NT2/D1 (cell line): ENCODE measurements at regions not wholly inside any gene's neighbourhood (a gene's known extent, or its start where the extent isn't known, plus 50 kb on each side); places are given as distances from the start of the nearest gene placed in this dataset.

Experiments
- DNase-seq: peaks from one replicate; pipeline ENCODE4 v3.0.0-alpha.2; 2011; ENCODE audit warnings: low read depth, low spot score
- H3K27me3 ChIP-seq: 2 replicates; pipeline ENCODE4 v1.6.0; 2011; ENCODE audit warnings: mild to moderate bottlenecking; ENCODE audit not compliant: insufficient read length, insufficient read depth
- H3K36me3 ChIP-seq: 2 replicates; pipeline ENCODE4 v1.6.1; 2011; ENCODE audit warnings: mild to moderate bottlenecking, low read length, mixed read lengths; ENCODE audit not compliant: insufficient read depth, insufficient read length
- H3K4me1 ChIP-seq: 2 replicates; pipeline ENCODE4 v1.5.1; 2011; ENCODE audit not compliant: insufficient read depth, insufficient read length
- H3K4me3 ChIP-seq: 2 replicates; pipeline ENCODE4 v1.5.1; 2011; ENCODE audit warnings: low read depth; ENCODE audit not compliant: insufficient read length
- H3K9ac ChIP-seq: 2 replicates; pipeline ENCODE4 v1.6.0; 2011; ENCODE audit warnings: low read depth; ENCODE audit not compliant: insufficient read length
- H3K9me3 ChIP-seq: 2 replicates; pipeline ENCODE4 v1.5.1; 2011; ENCODE audit warnings: mild to moderate bottlenecking, low read length; ENCODE audit not compliant: insufficient read depth
- SUZ12 ChIP-seq: IDR thresholded peaks from 2 replicates; pipeline ENCODE4 v1.6.1; 2011; ENCODE audit not compliant: insufficient read length, insufficient read depth; ENCODE audit errors: extremely low read depth
- YY1 ChIP-seq: IDR thresholded peaks from 2 replicates; pipeline ENCODE4 v1.6.1; 2011; ENCODE audit not compliant: insufficient read length, insufficient read depth
- ZNF274 ChIP-seq: IDR thresholded peaks from 2 replicates; pipeline ENCODE4 v1.6.1; 2011; ENCODE audit warnings: mild to moderate bottlenecking, low read depth, low read length

DNA sequence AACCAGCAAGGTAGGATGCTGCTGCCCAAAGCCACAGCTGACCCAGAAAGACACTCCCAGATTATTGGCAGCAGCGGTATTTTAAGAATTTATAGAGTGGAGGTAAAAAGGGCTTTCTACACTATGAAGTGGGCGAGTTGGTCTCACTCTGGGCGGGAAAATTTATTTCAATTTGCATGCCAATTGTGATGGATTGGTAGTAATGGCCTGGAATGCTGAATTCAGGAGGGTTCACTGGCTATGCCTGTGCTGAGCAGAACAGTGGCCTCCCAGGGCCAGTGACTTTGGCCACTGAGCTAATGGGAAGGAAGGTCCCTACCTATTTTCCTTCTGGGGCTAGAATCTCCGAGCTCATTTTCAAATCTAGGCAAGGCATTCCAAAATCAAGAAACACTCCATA is 243.5 kb downstream of the TSHZ3 start:
- TF ChIP-seq ZNF274 = no peak

DNA sequence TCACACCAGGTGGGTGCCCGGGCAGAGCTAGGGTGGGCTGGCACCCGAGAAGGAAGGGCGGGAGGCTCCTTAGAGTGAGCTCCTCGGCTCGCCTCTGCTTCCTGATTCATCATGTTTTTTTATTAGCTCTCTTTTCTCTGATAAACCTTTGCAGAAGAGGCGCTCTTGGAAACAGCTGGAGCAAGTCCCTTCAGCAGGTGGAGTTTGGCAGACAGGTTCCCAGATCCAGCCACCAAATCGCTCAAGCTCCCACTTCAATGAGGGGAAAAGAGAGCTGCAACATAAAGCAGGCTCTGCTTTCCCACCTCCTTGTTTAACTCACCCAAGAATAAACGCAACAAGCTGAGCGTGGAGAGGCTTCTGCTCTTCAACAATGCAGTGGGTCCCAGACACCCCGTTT is 244.8 kb downstream of the TSHZ3 start:
- TF ChIP-seq ZNF274 (no peak), YY1 (no peak), SUZ12 (no peak)
- no peak overlapping the region for H3K9ac ChIP-seq
- H3K9me3 ChIP-seq = no peaks in the 10 kb centered on the region
- no peak for DNase-seq
- no peaks in the 10 kb centered on the region for H3K27me3 ChIP-seq
- H3K36me3 ChIP-seq = no peaks in the 10 kb centered on the region
- no peak overlapping the region for H3K4me3 ChIP-seq
- no peaks in the 10 kb centered on the region for H3K4me1 ChIP-seq

More for the DNA sequence above, 243.5 kb downstream of the TSHZ3 start:
- Histone ChIP-seq H3K9ac (no peak overlapping the region), H3K4me1 (no peaks in the 10 kb centered on the region), H3K4me3 (no peak overlapping the region), H3K9me3 (no peaks in the 10 kb centered on the region), H3K27me3 (no peaks in the 10 kb centered on the region), H3K36me3 (no peaks in the 10 kb centered on the region)
- DNase-seq = peak; percentile 35

DNA sequence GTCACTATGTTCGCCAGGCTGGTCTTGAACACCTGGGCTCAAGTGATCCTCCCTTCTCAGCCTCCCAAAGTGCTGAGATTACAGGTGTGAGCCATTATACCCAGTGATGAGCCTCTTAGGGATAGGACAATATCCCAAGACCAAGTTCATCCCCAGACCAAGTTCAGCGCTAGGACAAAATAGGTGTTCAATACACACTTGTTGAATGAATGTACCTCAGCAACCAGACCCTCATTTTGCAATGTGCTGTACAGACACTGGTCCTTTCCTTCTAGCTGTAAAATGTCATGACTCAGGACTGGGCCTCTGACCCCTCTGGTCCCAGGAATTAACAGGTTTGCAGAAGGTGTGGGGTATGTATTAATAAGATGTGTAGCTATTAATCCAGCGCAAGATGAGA is 246.0 kb downstream of the TSHZ3 start:
- DNase-seq = no peak
- TF ChIP-seq ZNF274 (no peak), SUZ12 (no peak), YY1 (no peak)
- Histone ChIP-seq H3K9ac (no peak overlapping the region), H3K4me1 (no peaks in the 10 kb centered on the region), H3K4me3 (no peak overlapping the region), H3K36me3 (no peaks in the 10 kb centered on the region), H3K27me3 (no peaks in the 10 kb centered on the region), H3K9me3 (no peaks in the 10 kb centered on the region)

DNA sequence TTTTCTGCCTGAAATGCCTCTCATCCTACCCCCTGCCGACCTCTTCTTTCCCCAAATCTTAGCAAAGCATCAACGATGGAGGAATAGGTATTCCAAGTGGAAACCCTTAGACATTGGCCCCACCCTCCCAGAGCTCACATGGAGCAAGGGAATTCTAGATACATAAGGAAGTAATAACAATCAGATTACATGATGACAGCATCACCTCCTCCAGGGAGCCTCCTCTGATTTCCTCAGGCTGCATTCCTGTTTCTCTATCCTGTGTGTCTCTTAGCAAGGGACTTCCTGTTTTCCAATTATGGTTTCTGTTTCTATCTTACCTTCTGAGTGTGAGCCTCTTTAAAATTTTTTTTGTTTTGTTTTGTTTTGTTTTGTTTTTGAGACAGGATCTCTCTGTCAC is 246.6 kb downstream of the TSHZ3 start:
- no peaks in the 10 kb centered on the region for H3K36me3 ChIP-seq
- H3K9ac ChIP-seq = no peak overlapping the region
- no peak for TF ChIP-seq YY1
- TF ChIP-seq ZNF274 = no peak
- no peak for TF ChIP-seq SUZ12
- no peak overlapping the region for H3K4me3 ChIP-seq
- no peak for DNase-seq
- no peaks in the 10 kb centered on the region for H3K4me1 ChIP-seq
- H3K27me3 ChIP-seq = no peaks in the 10 kb centered on the region
- no peaks in the 10 kb centered on the region for H3K9me3 ChIP-seq

DNA sequence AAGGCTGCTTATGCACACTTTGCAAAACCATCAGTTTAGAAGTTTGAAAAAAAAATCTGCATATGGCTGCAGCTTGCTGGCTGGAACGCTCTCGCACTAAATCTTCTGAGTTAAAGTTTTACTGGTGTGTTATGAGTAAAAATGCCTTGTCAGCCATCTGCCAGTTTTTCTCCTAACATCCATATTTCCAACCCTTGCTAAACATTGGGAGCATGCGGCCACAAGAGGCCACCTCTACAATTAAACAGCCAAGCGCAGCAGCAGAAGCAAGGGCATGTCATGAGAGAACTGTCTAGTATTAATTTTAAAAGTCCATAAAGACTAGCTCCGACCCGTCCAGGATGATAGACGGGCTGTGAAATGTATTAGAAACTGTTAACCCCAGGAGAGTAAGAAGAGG is 248.3 kb downstream of the TSHZ3 start:
- Histone ChIP-seq H3K9ac (no peak overlapping the region), H3K36me3 (no peaks in the 10 kb centered on the region), H3K27me3 (no peaks in the 10 kb centered on the region), H3K4me3 (no peak overlapping the region), H3K4me1 (no peaks in the 10 kb centered on the region), H3K9me3 (no peaks in the 10 kb centered on the region)
- no peak for DNase-seq
- TF ChIP-seq SUZ12 = no peak
- no peak for TF ChIP-seq ZNF274
- no peak for TF ChIP-seq YY1

DNA sequence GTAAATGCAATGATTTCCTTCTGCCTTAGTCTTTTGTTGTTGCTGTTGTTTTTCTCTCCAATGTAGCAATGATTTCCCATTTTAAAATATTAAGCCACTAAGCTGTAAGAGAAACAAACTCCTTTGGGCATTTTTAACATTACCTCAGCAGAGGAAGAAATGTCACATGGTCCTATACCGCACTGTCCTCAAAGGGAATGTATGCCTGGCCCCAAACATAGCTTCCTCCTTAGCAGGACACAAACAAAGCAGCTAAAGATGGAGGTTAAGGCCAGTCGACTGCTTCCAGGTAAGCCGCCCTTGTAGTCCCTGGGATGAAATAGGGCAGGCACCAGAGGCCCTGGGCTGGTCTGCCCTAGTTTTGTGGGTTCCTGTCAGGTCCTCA is 249.0 kb downstream of the TSHZ3 start:
- no peak for TF ChIP-seq YY1
- no peak for TF ChIP-seq SUZ12
- TF ChIP-seq ZNF274 = no peak
- no peaks in the 10 kb centered on the region for H3K9me3 ChIP-seq
- H3K9ac ChIP-seq = no peak overlapping the region
- H3K27me3 ChIP-seq = no peaks in the 10 kb centered on the region
- DNase-seq = no peak
- no peaks in the 10 kb centered on the region for H3K4me1 ChIP-seq
- H3K4me3 ChIP-seq = no peak overlapping the region
- no peaks in the 10 kb centered on the region for H3K36me3 ChIP-seq

DNA sequence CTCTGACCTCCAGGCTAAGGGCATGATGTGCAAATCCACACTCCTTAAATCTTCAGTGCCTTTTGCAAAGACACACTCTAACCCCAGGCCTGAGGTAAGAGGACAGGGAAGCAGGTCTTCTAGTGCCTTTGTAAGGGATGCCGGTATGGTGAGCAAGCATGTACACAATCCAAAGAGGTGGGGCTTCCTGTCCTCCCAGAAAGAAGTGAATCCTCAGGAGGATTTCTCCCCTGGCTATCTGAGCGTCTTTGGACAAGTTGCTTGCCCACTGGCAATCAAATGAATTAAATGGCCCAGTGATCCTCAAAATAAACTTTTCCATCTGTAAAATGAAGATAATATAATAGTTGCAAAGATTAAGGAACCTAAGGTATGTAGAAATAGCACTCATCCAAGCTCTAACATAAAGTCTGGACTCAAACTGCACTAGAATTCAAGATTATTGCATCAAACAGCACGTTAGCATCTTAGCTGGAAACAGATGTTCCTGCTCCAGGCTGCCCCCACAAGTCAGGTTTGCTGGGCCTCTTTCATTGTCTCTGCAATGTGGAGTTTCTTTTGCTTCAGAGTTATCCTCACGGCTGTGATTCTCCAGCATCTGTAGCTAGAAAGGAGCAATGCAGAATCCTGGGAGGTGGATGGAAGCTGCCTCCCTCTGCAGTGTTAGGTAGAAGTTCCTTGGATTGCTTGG is 249.6 kb downstream of the TSHZ3 start:
- DNase-seq = no peak
- H3K36me3 ChIP-seq = no peaks in the 10 kb centered on the region
- no peaks in the 10 kb centered on the region for H3K27me3 ChIP-seq
- H3K4me1 ChIP-seq = no peaks in the 10 kb centered on the region
- TF ChIP-seq YY1 = no peak
- TF ChIP-seq SUZ12 = no peak
- TF ChIP-seq ZNF274 = no peak
- H3K9me3 ChIP-seq = no peaks in the 10 kb centered on the region
- H3K9ac ChIP-seq = no peak overlapping the region
- no peak overlapping the region for H3K4me3 ChIP-seq

DNA sequence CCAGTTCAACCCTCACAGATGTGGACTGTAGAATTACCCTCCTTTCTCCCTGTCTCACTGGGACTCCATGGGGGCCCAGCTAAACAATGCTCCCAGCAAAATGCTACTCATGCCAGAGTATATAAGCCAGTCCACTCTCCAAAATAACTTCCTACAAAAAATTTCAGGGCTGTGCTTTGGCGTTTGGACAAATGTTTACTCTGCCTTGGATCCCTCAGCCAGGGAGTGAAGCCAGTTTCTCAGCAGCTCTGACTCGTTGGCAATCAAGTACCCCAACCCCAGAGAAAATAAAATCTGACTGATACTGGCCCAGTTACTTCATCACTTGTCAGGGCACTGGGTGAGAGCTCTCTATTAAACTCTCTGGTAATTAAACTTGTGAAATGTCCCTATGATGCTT is 250.4 kb downstream of the TSHZ3 start:
- no peak for TF ChIP-seq ZNF274
- no peak for TF ChIP-seq SUZ12
- no peak for TF ChIP-seq YY1
- no peaks in the 10 kb centered on the region for H3K36me3 ChIP-seq
- DNase-seq = no peak

More for the DNA sequence above, 250.4 kb downstream of the TSHZ3 start:
- no peaks in the 10 kb centered on the region for H3K9me3 ChIP-seq
- no peaks in the 10 kb centered on the region for H3K4me1 ChIP-seq
- H3K27me3 ChIP-seq = no peaks in the 10 kb centered on the region
- no peak overlapping the region for H3K4me3 ChIP-seq
- H3K9ac ChIP-seq = no peak overlapping the region
